ENCODE measurements at regions not wholly inside any gene's neighbourhood (a gene's known extent, or its start where the extent isn't known, plus 50 kb on each side); places are given as distances from the start of the nearest gene placed in this dataset.

DNA sequence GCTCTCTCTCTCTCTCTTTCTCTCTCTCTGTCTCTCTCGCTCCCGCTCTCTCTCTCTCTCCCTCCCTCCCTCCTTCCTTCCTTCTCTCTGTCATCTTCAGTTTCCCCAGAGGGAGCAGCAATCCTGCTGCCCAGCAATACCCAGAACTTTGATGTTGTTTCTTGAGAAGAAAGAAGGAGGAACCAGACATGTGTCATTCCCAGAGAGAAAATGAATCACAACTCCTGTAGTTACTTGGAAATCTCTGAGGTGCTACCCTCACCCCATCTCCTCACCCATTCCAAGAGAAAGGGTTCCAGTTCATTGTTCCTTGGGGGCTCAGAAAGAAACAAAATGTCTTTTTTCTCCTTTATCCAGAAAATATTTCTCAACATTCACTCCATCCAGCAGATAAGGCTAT, 449.1 kb downstream of the TNS1 start:
- Histone ChIP-seq H3K27me3 (replicated peaks in 1 of 2; ENCODE audit: control insufficient read depth in 2 of 2, insufficient read depth in 2 of 2, low read length in 1 of 2) (peaks cover 0 to 2% of the 10 kb centered on the region in 2 experiments; a peak in 2 of 4 replicates), H3K9me3 (replicated peaks; ENCODE audit: control insufficient read depth, insufficient read depth, low read length) (no peaks in the 10 kb centered on the region), H4K20me1 (ENCODE audit: control insufficient read depth, insufficient read depth) (no peaks in the 10 kb centered on the region), H3K4me2 (ENCODE audit: control insufficient read depth, insufficient read depth) (no peak overlapping the region), H2AFZ (ENCODE audit: control insufficient read depth, low read depth, low read length) (no peak overlapping the region), H3K9ac (ENCODE audit: control insufficient read depth, insufficient read depth, low read length) (no peak overlapping the region), H3K36me3 (ENCODE audit: control insufficient read depth in 2 of 2, insufficient read depth in 2 of 2, low read length in 1 of 2) (no peaks in the 10 kb centered on the region), H3K79me2 (ENCODE audit: control insufficient read depth, insufficient read depth, low read length) (no peaks in the 10 kb centered on the region), H3K27ac (ENCODE audit: control insufficient read depth, insufficient read depth) (no peak overlapping the region), H3K4me3 (no peak overlapping the region), H3K4me1 (ENCODE audit: control insufficient read depth, insufficient read depth, low read length) (no peaks in the 10 kb centered on the region)
- WGBS (ENCODE audit: insufficient coverage, insufficient replicate concordance, low lambda C conversion rate, missing lambda C conversion rate): 28% methylated on average over 2 of the region's 2 CpGs
- ChIA-PET CTCF (no interaction called here), POLR2A (no interaction called here), SMC1A (ENCODE audit: uncharacterized antibody, unreplicated experiment) (no interaction called here), RAD21 (ENCODE audit: unreplicated experiment) (no interaction called here)
- in situ Hi-C loops (cut with MboI): no loop called here
- BruUV-seq (replicated peaks): no TSS peak
- no peak for ATAC-seq
- intact Hi-C loops (cut with micrococcal nuclease; ENCODE audit: unreplicated experiment): no loop called here
- DNase-seq (ENCODE audit: low read depth, low spot score): no peak
- no peak for FAIRE-seq
- TF ChIP-seq BMI1 (IDR thresholded peaks at IDR 0.05; ENCODE audit: borderline replicate concordance): no peak
- TF ChIP-seq TAF1 (IDR thresholded peaks at IDR 0.05; ENCODE audit: borderline replicate concordance, low read depth, low read length): no peak
- no peak for TF ChIP-seq MYC (IDR thresholded peaks at IDR 0.05; ENCODE audit: insufficient read depth, insufficient read length, insufficient replicate concordance, low read length, severe bottlenecking)
- no peak for TF ChIP-seq PBX3 (IDR thresholded peaks at IDR 0.05; ENCODE audit: insufficient replicate concordance, low read depth, low read length)
- TF ChIP-seq MEF2A (IDR thresholded peaks at IDR 0.05; ENCODE audit: insufficient read depth, low read depth, low read length): no peak
- no peak for TF ChIP-seq NRF1 (conservative IDR thresholded peaks at IDR 0.05; ENCODE audit: low read depth, low read length)
- no peak for TF ChIP-seq CEBPB (IDR thresholded peaks at IDR 0.05; ENCODE audit: borderline replicate concordance in 1 of 2, low read depth in 2 of 2, low read length in 2 of 2)
- no peak for TF ChIP-seq MTA3 (IDR thresholded peaks at IDR 0.05; ENCODE audit: borderline replicate concordance, low read length)
- TF ChIP-seq NFYA (IDR thresholded peaks at IDR 0.05; ENCODE audit: borderline replicate concordance, low read depth, low read length): no peak
- TF ChIP-seq, protein P1, sequence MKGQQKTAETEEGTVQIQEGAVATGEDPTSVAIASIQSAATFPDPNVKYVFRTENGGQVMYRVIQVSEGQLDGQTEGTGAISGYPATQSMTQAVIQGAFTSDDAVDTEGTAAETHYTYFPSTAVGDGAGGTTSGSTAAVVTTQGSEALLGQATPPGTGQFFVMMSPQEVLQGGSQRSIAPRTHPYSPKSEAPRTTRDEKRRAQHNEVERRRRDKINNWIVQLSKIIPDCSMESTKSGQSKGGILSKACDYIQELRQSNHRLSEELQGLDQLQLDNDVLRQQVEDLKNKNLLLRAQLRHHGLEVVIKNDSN (IDR thresholded peaks at IDR 0.05; ENCODE audit: borderline replicate concordance, extremely low read length, insufficient read depth, low read depth, low read length): no peak

Measured in GM12878 (cell line).